Uterus (tissue), 2 donors: ENCODE measurements at regions not wholly inside any gene's neighbourhood (a gene's known extent, or its start where the extent isn't known, plus 50 kb on each side); places are given as distances from the start of the nearest gene placed in this dataset.

ENCODE experiments used
- CTCF ChIP-seq, 4 experiments: fragments of 200-600 bp in 2 of 4; fragments of 450-650 bp in 2 of 4; sonication (generic) in 2 of 4; IDR thresholded peaks; one replicate each; pipeline ENCODE4 v1.5.1; 2016 to 2019; ENCODE audit warnings: antibody characterized with exemption in 4 of 4, mild to moderate bottlenecking in 2 of 4, moderate library complexity in 1 of 4
- POLR2A ChIP-seq, 2 donors: fragments of 450-650 bp; IDR thresholded peaks; one replicate each; pipeline ENCODE4 v1.6.1; 2016; ENCODE audit warnings: antibody characterized with exemption in 2 of 2, mild to moderate bottlenecking in 1 of 2, moderate library complexity in 1 of 2

DNA sequence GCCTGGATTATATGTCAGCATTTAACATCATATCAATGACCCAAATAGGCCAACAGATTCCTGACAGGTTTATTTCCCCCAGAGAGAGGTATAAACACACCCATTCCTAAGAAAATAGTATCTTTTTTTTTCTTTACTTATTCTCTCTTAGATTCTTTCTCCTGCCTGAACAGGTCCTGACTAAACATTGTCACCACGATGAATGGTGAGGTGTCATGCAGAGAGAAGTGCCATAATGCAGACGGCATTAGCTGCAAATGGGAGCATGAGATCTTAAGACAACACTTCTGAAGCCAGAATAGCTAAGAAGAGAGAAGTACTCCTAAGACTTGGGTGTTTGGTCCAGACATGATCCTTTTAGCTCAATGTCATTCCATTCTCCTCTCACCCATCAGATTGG is 131.3 kb downstream of the ZNF648 start:
- TF ChIP-seq CTCF (IDR thresholded peaks at IDR 0.05): no peak
- no peak for TF ChIP-seq POLR2A (IDR thresholded peaks at IDR 0.05)
